Skin of body (tissue), 1 donor: ENCODE measurements at regions not wholly inside any gene's neighbourhood (a gene's known extent, or its start where the extent isn't known, plus 50 kb on each side); places are given as distances from the start of the nearest gene placed in this dataset.
"Not testable (repeated sequence)": the region's sequence is repeated elsewhere in the genome, so short reads cannot be mapped to it uniquely, and the experiment has no call there.

Experiments
- DNase-seq: peaks from one replicate; lab custom pipeline; 2025; lab: John Stamatoyannopoulos, UW

DNA sequence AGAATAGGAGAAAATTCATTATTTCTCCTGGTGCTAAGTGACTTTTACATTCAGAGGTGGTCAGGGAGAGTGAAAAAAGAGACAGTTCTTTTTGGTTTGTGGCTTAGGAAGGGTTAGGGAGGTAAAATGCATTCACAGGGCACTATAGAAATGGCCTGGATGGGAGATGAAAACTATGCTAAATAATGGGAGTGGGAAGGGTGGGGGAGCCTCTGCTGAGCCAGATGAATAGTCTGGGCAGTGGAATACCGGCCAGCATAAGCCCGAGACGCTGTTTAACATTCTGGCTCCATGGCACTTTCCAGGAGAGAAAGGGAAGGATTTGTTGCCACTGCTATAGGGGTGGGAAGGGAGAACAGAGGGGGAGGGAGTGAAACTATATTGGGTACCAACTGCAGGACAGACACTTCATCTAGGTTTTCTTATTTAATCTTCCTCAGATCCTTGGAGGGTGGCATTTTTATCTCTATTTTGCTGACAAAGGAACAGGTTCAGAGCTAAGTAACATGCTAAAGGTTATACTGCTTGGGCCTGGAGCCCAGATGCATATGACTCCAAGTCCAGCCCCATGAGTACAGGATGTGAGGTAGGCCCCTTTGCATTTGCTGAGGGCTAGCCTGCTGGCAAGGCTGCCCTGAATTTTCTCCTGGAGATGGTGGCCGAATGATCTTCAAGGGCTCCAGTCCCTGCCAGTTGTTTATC is 372.4 kb downstream of the CCSER2 start:
- no peak for DNase-seq

DNA sequence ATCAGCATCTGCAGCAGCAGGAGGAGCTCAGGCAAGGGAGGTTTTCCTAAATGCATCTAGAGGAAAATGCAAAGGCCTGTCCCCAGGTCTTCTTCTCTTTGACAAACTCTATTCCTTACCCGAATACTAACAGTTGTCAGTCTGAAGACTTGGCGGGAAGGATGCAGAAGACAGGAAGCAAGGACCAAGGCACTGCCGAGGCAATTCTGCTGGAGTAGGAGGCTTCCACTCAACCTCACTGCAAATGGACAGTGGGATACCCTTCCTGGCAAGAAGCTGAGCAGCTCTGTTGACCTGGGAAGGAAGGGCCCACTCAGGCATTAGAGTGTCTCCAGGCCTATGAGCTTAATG is 373.0 kb downstream of the CCSER2 start:
- no peak for DNase-seq

DNA sequence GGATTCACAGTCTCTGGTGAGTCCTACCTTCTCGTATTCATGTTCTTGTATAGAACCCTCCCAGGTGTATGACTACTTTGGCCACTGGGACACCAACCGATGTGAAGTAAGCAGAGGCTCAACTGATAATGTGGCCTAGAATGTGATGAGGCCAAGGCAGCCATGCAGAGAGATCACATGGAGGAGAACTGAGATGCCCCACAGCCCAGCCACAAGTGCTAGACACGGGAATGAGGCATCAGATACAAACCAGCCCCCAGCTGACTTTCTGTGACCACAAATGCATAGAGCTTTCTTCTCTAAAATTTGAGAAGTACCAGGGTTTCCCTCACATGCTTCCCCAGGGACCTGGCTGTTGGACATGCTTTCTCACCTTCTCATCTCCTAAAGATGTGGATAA is 375.7 kb downstream of the CCSER2 start:
- no peak for DNase-seq

DNA sequence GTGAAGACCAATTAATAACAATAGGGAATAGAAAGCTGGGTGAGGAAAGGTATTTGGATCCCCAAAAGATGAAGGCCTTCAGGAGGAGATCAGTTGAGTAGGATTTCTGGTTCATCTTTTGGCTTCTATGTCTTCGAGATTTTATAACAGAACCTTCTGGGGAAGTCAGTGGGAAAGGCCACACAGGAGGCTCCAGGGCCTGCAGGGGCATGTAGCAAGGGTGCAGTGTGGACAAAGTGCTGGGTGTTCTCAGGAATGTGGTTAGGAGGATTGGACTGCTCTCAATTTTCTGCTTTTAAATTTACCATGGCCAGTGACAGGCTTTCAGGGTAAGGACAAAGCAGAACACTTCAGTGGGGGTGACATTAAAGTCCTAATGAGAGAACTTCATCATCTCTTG is 378.0 kb downstream of the CCSER2 start:
- DNase-seq: no peak

DNA sequence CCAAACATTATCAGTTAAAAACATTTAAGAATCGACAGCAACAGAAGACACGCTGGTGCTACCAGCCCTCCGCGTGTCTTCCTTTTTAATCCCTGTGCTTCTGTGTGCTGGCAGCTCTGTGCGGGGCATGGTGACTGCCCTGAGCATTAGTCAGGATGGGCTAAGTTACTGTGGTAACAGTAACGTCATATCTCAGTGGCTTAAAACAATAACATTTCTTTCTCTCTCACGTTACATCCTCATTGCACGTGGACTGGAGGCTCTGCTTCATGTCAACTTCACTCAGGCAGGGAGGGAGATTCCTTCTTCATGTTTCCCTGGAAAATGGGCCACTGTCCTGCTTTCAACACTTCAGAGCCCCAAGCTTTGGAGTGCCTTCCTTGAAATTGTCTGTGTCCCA is 378.5 kb downstream of the CCSER2 start:
- DNase-seq: no peak

DNA sequence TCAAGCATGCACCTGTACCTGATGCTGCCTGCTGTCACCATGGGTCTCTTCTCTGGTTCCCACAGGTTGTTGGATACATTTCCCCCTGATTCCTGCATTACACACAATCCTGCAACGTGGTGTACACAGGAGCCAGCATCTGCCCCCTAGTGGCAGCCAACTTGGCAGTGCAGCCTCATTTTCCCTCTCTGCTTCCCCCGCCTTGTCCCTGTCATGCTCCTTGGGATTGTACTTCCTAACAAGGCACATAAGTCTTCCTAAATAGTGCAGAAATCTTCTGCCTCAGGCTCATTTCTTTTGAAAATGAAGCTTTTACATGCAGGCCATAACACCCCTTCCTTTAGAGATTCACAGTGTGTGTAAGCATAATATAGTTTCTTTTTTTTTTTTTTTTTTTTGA is 387.5 kb downstream of the CCSER2 start:
- no peak for DNase-seq

DNA sequence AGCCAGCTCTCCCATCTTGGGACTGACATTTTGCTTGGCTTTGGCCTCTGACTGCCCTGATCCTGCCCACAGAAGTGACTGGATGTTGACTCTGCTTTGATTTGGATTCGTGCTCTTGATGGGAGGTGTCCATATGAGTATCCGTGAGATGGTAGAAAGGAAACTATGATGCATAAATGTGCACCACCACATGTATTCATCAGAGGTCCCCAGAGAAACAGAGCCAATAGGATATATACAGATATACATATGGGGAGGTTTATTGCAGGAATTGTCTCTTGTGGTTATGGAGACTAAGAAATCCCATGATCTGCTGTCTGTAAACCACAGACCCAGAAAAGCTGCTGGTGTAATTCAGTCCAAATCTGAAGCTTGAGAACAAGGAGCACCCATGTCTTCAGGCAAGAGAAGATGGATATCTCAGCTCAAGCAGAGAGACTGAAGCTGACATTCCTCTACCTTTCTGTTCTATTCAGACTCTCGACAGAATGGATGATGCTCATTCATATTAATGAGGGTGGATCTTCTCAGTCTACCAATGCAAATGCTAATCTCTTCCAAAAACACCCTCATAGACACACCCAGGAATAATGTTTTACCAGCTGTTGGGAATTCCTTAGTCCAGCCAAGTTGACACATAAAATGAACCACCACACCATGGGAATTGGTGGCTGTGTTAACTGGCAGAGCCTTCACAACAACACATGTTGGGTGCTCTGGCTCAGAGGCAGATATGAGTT is 390.7 kb downstream of the CCSER2 start:
- DNase-seq: no peak

DNA sequence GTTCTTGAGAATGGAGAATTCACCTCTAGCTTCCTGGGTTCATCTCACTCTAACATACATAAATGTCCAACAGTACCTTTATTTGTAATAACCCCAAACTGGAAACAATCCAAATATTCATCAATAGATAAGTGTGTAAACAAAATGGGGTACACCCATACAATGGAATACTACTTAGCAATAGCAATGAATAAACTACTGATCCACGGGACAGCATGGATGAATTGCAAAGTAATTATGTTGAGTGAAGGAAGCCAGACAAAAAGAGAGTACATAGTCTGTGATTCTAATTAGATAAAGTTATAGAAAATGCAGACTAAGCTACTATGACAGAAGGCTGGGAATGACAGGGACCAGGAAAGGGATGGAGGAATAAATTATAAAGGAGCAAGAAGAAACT is 391.3 kb downstream of the CCSER2 start:
- DNase-seq: no peak

DNA sequence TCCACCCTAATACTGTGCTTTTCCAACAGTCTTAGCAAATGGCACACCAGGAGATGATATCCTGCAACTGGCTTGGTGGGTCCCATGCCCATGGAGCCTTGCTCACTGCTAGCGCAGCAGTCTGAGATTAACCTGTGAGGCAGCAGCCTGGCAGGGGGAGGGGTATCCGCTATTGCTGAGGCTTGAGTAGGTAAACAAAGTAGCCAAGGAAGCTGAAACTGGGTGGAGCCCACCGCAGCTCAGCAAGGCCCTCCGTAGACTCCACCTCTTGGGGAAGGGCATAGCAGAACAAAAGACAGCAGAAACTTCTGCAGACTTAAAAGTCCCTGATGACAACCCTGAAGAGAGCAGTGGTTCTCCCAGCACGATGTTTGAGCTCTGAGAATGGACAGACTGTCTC is 399.0 kb downstream of the CCSER2 start:
- DNase-seq: no peak

DNA sequence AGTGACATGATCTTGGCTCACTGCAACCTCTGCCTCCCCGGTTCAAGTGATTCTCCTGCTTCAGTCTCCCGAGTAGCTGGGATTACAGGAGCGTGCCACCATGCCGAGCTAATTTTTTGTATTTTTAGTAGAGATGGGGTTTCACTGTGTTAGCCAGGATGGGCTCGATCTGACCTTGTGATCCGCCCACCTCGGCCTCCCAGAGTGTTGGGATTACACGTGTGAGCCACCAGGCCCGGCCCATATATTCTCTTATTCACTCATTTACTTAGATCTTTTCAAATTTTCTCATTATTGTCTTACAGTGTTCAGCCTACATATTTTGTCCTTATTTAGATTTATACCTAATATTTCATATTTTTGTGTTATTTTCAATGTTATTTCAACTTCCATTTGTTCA is 410.7 kb downstream of the CCSER2 start:
- not testable (repeated sequence) for DNase-seq

DNA sequence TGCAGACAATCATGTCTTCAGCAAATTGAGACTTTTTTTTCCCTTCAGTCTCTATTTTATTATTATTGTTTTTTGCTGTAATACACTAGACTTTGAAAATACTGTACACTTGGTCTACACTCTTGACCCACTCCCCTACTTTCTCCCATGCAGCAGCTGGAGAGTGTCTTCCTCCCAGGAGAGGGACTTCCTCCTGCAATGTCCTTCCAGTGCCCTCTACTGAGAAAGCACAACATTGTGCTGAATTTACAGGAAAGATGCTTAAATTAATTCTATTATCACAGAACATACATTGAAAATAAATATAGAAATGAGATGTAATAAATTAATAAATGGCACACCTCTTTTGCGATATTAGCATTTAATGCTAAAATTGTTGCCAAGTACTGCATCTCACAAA is 411.3 kb downstream of the CCSER2 start:
- DNase-seq: no peak

DNA sequence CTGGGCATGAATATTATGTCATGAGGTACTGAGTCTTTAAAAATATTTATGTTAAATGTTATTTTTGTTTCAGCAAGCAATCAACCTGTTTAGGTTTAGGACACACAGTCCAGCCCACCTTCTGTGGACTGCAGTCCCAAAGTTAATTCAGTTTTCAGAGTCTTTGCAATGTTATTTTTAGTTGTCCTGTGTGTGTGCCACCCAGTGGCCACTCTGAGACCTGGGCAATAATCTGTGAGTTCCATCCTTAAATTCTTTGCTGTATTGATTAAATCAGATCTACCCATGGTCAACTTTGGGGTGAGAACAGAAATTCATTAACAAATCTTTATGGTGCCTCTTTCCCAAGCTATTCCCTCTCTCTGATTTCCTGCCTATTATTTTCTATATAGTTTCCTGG is 415.1 kb downstream of the CCSER2 start:
- no peak for DNase-seq

DNA sequence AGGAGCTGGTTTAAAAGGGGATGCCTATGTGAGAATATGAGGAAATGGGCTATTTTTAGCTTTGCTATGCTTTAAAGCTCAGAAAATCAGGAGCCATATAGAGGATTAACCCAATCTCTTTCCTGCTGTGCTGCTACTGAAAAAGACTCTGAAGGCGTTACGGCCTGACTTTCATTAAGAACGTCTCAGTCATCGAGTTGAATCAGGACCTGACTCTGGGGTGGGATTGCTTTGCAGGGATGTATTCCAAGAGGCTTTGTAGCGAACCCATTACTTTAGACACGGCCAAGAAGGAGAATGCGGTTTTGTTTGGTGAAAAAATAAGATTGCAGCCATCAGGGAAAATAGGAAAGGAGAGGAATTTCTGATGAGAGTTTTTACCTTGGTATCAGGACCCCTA is 426.9 kb downstream of the CCSER2 start:
- DNase-seq: no peak

DNA sequence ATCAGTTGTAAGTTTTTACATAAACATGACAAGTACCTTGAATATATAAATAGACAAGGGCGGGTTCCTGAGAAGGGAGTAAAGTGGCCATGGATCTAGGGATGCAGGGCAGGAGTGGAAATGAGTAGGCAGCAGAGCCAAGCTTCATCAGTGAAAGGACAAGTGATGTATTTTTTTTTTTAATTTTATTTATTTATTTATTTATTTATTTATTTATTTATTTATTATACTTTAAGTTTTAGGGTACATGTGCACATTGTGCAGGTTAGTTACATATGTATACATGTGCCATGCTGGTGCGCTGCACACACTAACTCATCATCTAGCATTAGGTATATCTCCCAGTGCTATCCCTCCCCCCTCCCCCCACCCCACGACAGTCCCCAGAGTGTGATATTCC is 428.3 kb downstream of the CCSER2 start:
- DNase-seq: not testable (repeated sequence)

DNA sequence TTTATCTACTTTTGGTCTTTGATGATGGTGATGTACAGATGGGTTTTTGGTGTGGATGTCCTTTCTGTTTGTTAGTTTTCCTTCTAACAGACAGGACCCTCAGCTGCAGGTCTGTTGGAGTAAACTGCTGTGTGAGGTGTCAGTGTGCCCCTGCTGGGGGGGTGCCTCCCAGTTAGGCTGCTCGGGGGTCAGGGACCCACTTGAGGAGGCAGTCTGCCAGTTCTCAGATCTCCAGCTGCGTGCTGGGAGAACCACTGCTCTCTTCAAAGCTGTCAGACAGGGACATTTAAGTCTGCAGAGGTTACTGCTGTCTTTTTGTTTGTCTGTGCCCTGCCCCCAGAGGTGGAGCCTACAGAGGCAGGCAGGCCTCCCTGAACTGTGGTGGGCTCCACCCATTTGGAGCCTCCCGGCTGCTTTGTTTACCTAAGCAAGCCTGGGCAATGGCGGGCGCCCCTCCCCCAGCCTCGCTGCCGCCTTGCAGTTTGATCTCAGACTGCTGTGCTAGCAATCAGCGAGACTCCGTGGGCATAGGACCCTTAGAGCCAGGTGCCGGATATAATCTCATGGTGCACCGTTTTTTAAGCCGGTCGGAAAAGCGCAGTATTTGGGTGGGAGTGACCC is 433.7 kb downstream of the CCSER2 start:
- not testable (repeated sequence) for DNase-seq

DNA sequence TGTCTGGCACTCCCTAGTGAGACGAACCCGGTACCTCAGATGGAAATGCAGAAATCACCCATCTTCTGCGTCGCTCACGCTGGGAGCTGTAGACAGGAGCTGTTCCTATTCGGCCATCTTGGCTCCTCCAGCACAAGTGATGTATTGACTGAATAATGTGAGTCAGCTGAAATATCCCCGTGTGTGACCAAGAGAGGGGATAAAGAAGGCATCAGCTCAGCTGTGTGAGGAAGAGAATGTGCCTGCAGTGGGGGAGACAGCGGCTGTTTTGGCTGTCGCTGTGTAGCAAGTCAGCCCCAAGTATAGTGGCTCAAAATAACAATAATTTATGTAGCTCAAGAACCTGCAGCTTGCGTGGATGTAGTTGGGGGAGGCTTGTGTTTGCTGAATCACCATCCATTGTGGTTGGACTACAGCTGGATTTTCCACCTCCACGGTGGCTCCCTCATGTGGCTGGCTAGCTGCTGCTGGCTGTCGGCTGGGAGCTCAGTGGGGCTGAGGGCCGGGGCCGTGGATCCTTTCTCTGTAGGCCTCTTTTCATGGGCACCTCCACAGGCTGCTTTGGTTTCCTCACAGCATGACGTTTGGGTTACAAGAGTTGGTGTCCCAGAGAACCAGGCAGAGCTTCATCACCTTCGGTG is 434.5 kb downstream of the CCSER2 start:
- DNase-seq: no peak

DNA sequence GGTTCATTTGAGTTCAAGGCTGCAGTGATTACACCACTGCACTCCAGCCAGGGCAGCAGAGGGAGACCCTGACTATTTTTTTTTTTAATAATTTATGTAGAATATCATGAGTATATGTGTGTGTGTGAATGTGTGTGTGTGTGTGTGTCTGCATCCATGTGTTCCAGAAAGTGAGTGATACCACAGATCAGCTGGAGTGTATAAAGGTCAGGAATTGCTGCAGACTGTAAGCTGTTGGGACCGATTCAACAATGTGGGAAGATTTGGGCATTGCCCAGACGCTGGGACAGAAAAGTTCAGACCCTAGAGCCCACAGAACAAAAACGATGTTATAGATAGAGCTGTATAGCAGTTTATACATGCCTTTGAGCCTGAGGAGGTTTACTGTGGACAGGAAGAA is 435.6 kb downstream of the CCSER2 start:
- no peak for DNase-seq

DNA sequence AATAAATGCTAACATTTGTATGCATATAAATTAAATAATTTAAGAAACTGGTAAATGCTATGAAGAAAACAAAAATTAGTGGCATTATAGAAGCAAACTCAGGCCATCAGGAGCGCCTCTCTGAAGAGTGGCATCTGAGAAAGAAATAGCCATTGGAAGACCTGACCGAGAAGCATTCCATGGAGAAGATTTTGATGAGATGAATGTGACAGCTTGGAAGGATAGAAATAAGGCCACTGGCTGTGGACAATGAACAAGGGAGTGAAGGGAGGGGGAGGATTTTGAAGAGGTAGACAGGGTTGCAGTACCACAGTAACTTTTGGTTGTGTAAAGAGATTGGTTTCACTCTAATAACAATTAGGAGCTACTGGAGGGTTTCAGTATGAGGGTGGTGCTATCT is 436.7 kb downstream of the CCSER2 start:
- DNase-seq: no peak

DNA sequence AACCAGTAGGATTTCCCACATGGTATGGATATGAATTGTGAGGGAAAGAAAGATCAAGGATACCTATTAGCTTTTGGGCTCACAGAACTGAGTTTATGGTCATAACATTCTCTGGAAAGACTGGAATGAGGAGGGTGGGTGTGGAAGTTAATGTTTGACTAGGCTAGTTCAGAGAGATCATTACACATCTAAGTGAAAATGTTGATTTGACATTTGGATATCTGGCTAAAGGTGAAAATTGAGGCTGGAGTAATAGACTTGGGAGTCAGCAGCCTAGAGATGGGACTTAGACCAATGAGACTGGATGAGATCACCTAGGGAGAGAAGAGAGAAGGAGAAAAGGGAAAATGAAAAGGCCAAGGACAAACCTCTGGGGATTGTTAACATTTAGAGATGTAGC is 437.3 kb downstream of the CCSER2 start:
- DNase-seq: no peak

DNA sequence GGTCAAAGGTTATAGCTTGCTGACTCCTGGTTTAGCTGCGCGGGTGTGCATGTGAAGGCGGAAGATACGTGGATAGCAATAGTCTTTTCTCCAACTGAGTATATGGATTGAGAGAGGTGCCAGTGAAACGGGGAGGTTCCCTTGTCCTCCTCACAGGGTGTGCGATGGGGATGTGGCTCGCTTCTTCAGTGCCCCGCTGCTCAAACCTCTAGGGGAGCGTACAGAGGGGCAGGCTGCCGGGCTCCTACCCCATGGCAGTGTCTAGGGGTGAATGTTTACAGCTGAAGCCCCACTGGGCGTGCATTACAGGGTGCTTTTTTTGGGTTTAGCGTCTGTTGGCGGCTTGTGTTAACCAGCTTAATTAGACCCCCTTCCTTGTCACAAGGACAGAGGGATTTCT is 438.5 kb downstream of the CCSER2 start:
- no peak for DNase-seq

DNA sequence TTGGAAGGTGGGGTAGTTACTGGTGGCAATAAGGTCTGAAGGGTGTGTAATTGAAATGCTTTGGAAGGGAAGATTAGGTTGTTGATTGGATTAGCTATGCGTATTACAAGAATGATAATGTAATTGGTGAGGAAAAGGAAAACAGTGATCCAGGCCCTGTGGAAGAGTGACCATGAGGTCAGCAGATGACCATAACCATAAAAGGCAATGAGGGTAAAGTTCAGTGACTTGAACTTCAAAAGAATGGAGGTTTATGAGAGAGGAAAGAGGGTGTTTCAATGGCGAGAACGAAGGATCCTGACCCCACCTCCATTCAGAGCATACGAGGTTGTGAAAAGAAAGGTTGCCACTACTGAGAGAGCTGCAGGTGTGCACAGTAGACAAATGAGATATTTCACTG is 439.7 kb downstream of the CCSER2 start:
- no peak for DNase-seq

DNA sequence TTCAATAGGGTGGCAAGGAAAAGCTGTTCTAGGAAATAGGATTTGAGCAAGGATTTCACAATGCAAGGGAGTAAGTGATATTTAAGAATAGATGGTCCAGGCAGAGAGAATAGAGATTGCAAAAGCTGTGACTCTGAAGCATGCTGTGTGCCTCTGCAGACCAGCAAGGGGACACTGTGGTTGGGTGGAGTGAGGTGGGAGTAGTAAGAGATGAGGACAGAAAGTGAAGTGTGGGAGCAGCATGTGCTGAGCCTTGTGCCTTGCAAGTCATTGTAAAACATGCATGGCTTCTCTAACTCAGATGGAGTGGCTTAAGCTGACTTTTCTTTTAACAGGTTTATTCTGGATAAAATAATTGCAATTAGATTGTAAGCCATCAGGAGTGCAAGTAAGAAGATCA is 442.4 kb downstream of the CCSER2 start:
- DNase-seq: no peak

DNA sequence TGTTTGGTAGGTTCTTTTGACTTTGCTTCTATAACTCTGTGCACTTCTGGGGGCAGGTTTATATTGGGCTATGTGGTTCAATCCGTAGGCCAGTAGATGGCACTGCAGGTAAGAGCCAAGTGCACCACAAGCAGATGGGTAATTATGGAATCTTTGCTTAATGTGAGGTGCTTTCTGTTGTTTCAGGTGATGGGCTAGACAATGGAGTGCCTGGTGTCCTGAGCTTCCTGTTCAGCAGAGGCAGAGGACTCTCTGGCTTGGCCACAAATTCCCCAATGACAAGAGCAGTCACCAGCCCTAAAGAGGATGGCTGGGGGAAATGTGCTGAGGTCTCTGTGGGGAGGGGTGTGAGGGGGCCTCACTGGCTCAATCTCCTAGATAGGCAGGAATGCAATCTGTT is 455.0 kb downstream of the CCSER2 start:
- no peak for DNase-seq
